ENCODE measurements at regions not wholly inside any gene's neighbourhood (a gene's known extent, or its start where the extent isn't known, plus 50 kb on each side); places are given as distances from the start of the nearest gene placed in this dataset.

DNA sequence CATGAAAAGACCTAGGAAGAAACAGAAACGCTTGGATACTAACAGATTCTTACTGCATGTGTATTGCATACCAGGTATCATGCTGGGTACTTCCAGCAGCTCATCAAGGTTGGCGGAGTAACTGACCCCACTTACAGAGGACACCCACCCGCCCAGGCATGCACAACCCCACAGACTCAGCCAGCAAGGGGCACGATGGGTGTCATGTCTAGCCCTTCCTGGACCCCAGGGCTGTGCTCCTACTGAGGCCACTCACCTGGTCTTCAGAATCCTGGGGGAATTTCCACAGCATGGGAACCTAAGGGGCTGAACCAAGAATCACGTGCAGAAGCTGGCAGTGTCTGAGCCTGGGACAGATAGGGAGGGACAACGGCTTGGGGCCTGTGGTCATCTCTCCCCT, 134.1 kb upstream of the ZNF32 start:
- no peaks in the 10 kb centered on the region for H3K9me3 ChIP-seq
- no peak for DNase-seq (ENCODE audit: extremely low spot score)
- no peaks in the 10 kb centered on the region for H3K27me3 ChIP-seq
- no peaks in the 10 kb centered on the region for H3K36me3 ChIP-seq
- TF ChIP-seq POLR2AphosphoS5 (IDR thresholded peaks at IDR 0.05) (no peak), POLR2A (IDR thresholded peaks at IDR 0.05; ENCODE audit: low read depth) (no peak), EP300 (IDR thresholded peaks at IDR 0.05) (no peak)
- TF ChIP-seq, protein P1, sequence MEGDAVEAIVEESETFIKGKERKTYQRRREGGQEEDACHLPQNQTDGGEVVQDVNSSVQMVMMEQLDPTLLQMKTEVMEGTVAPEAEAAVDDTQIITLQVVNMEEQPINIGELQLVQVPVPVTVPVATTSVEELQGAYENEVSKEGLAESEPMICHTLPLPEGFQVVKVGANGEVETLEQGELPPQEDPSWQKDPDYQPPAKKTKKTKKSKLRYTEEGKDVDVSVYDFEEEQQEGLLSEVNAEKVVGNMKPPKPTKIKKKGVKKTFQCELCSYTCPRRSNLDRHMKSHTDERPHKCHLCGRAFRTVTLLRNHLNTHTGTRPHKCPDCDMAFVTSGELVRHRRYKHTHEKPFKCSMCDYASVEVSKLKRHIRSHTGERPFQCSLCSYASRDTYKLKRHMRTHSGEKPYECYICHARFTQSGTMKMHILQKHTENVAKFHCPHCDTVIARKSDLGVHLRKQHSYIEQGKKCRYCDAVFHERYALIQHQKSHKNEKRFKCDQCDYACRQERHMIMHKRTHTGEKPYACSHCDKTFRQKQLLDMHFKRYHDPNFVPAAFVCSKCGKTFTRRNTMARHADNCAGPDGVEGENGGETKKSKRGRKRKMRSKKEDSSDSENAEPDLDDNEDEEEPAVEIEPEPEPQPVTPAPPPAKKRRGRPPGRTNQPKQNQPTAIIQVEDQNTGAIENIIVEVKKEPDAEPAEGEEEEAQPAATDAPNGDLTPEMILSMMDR (IDR thresholded peaks at IDR 0.05) = no peak
- no peak overlapping the region for H3K27ac ChIP-seq (replicated peaks in 1 of 4)
- H3K4me1 ChIP-seq = no peaks in the 10 kb centered on the region
- 85% methylated on average over 5 of the region's 6 CpGs for WGBS
- H3K4me3 ChIP-seq = no peak overlapping the region
- intact Hi-C loops (cut with DNase I) = no loop called here

- Histone ChIP-seq H3K27me3 (no peaks in the 10 kb centered on the region), H3K9me3 (no peaks in the 10 kb centered on the region), H3K36me3 (no peaks in the 10 kb centered on the region), H3K4me3 (no peak overlapping the region), H3K4me1 (no peaks in the 10 kb centered on the region), H3K27ac (replicated peaks in 1 of 4) (no peak overlapping the region)
- TF ChIP-seq EP300 (IDR thresholded peaks at IDR 0.05) = no peak
- no peak for TF ChIP-seq POLR2AphosphoS5 (IDR thresholded peaks at IDR 0.05)
- TF ChIP-seq, protein P1 (IDR thresholded peaks at IDR 0.05) = no peak
- no peak for TF ChIP-seq POLR2A (IDR thresholded peaks at IDR 0.05; ENCODE audit: low read depth)
- no peak for DNase-seq (ENCODE audit: extremely low spot score)
- 79% methylated on average over 6 of the region's 6 CpGs for WGBS
- intact Hi-C loops (cut with DNase I) = no loop called here
Observed at GRCh38 chr10:43781480-43782361, 133.0 kb upstream of the ZNF32 start.

DNA sequence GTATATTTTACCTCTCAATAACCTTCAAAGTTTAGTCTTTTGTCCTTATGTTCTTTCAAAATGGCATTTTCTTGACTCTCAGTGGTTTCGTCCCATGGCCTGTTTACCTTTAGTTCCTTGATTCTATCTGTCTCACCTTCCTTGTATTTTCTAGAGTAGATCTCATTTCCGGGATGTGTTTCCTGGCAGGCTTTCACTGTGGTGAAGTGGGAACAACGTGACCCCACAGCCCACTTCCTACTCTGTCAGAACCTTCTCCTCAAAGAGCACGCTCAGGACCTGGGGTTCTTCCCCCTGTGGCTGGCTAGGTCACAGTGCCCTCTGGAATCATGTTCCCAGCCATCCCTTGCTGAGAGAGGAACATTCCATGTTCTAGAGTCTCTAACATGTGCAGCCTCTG, 129.9 kb upstream of the ZNF32 start:
- intact Hi-C loops (cut with DNase I) = no loop called here
- Histone ChIP-seq H3K4me1 (no peaks in the 10 kb centered on the region), H3K36me3 (no peaks in the 10 kb centered on the region), H3K4me3 (no peak overlapping the region), H3K27ac (replicated peaks in 1 of 4) (no peak overlapping the region), H3K9me3 (no peaks in the 10 kb centered on the region), H3K27me3 (no peaks in the 10 kb centered on the region)
- DNase-seq (ENCODE audit: extremely low spot score) = no peak
- WGBS = 75% methylated on average over 4 of the region's 4 CpGs
- no peak for TF ChIP-seq POLR2AphosphoS5 (IDR thresholded peaks at IDR 0.05)
- no peak for TF ChIP-seq POLR2A (IDR thresholded peaks at IDR 0.05; ENCODE audit: low read depth)
- TF ChIP-seq, protein P1 (IDR thresholded peaks at IDR 0.05) = no peak
- no peak for TF ChIP-seq EP300 (IDR thresholded peaks at IDR 0.05)

DNA sequence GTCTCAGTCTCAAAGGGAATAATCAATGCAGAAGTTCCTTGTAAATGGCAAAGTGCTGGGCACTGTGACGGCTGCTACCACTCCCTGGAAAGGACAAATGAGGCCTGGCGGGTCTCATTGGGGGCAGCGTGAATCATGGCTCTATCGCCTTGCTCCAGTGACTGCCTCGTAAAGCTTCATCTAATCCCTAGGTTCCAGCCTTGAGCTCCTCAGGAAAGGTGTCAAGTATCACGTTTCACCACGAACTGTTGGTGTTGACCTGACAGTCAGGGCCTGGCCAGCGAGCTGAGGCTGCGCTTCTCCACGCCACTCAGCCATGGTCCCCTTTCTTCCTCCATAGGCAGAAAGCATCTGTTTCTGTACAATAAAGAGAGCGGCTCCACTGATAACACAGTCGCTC, 126.7 kb upstream of the ZNF32 start:
- Histone ChIP-seq H3K27ac (replicated peaks in 1 of 4) (no peak overlapping the region), H3K4me3 (no peak overlapping the region), H3K36me3 (no peaks in the 10 kb centered on the region), H3K27me3 (no peaks in the 10 kb centered on the region), H3K9me3 (no peaks in the 10 kb centered on the region), H3K4me1 (no peaks in the 10 kb centered on the region)
- TF ChIP-seq POLR2AphosphoS5 (IDR thresholded peaks at IDR 0.05) (no peak), EP300 (IDR thresholded peaks at IDR 0.05) (no peak)
- TF ChIP-seq, protein P1 (IDR thresholded peaks at IDR 0.05) = no peak
- intact Hi-C loops (cut with DNase I) = no loop called here
- no peak for DNase-seq (ENCODE audit: extremely low spot score)
- 93% methylated on average over 12 of the region's 12 CpGs for WGBS
